ENCODE measurements at regions not wholly inside any gene's neighbourhood (a gene's known extent, or its start where the extent isn't known, plus 50 kb on each side); places are given as distances from the start of the nearest gene placed in this dataset.

DNA sequence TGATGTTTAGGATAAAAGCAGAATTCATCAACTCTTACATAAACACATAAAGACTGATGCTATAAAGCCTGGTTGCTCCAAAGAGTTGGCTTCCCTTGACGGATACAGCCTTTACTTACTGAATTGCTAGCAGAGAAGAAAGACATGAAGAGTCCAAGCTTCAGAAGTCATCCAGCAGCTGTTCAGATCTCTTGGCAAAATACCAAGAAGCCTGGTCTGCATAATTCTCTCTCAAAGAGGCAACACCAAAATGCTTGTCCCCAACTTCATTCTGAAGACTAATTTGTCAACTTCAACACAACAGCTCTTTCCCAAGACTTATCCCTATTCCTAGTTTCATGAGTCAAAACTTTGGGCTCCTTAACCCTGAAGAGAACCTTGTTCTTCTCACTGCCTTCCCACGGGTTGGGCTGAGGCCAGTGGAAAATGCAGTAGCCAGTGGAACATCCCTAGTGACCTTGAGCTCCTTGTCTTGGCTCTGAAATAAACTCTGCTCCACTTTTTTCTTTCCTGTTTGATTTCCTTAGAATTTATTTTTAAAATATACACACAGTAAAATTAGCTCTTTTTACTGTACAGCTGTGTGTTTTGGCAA lies 119.2 kb upstream of the THBS1 start:
- DNase-seq, result no peak
- Mint-ChIP-seq H3K9me3 (no peaks in the 10 kb centered on the region), H3K27me3 (ENCODE audit: low read depth in 3 of 3) (peaks cover 0 to 4% (median 4%) of the 10 kb centered on the region in 3 donors), H3K4me1 (no peaks in the 10 kb centered on the region), H3K36me3 (no peaks in the 10 kb centered on the region), H3K27ac (no peak overlapping the region), H3K4me3 (no peak overlapping the region)

- Mint-ChIP-seq H3K36me3 (no peaks in the 10 kb centered on the region), H3K27ac (no peak overlapping the region), H3K4me1 (no peaks in the 10 kb centered on the region), H3K9me3 (no peaks in the 10 kb centered on the region), H3K4me3 (no peak overlapping the region), H3K27me3 (ENCODE audit: low read depth in 3 of 3) (peaks cover 0 to 4% (median 4%) of the 10 kb centered on the region in 3 donors)
- no peak for DNase-seq
Observed at GRCh38 chr15:39462691-39463090, 118.2 kb upstream of the THBS1 start.

DNA sequence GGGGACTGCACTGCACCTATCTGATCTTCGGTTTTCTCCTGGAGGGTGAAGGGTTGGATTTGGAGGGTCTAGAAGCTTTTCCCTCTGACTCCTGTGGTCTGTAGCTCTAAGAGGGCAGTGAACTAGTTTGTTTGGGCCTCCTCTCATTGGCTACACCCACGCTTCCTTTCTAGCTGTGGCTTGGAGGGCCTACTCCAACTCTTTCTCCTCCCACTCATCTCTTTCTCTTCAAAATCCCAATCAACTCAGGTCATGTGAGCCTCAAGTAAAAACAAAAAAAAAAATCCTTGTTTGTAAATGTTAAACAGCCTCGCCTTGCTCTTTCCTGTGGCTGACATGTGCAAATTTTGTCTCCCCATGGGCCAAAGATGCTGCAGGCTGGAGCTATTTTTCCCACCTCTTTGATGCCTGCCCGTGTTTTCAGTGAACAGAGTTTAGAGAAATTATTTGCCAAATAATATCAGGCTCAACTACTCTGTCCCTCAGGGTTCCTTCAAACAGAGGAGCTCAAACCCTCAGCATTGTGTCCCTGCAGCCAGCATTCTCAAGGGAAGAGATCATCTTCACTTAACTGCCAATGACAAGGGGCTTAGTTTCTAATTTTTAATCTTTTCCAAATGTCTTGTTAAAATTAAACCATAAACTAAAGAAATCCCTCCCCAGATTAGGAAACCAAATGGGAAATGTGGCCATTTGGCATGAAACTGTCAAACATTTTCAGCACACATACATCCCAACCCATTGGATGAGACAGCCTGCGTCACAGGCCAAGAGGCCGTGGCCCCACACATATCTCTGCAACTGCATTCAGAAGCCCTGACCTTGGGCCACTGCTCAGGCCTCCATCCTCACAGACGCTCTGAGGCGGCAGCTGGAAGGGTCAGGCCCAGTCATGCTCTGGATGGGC lies 114.8 kb upstream of the THBS1 start:
- Mint-ChIP-seq H3K4me3 (no peak overlapping the region), H3K4me1 (no peaks in the 10 kb centered on the region), H3K9me3 (peaks cover 0 to 4% (median 0%) of the 10 kb centered on the region in 6 donors), H3K27me3 (ENCODE audit: low read depth in 3 of 3) (peaks cover 2 to 4% (median 4%) of the 10 kb centered on the region in 3 donors), H3K27ac (no peak overlapping the region), H3K36me3 (peaks cover 0 to 6% (median 0%) of the 10 kb centered on the region in 3 donors)
- no peak for DNase-seq

GRCh38 chr15:39466750-39467105 lies 114.2 kb upstream of the THBS1 start:
- no peak for DNase-seq
- H3K27me3 Mint-ChIP-seq (ENCODE audit: low read depth in 3 of 3), result peaks cover 2 to 4% (median 4%) of the 10 kb centered on the region in 3 donors

DNA sequence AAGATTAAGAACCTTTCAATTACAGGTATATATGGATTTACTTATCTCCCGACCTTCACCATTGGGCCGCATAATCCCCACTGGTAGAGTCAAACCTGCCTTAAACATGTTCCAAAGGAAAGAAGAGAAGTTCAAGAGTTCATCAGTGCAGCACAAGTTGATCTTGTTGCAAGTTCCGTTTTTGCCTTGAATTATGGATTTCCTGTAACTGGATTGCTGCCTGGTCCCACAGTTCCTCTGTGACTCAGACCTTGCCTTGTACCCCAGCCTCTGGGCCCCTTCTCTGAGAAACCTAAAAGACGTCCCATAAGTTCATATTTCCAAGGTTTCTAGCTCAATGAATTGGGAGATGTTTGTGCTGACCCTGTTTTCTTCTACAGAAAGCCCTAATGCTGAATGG lies 112.5 kb upstream of the THBS1 start:
- Mint-ChIP-seq H3K27me3 (ENCODE audit: low read depth in 3 of 3) (peaks cover 0 to 8% (median 2%) of the 10 kb centered on the region in 3 donors), H3K4me1 (no peaks in the 10 kb centered on the region), H3K36me3 (peaks cover 0 to 6% (median 0%) of the 10 kb centered on the region in 3 donors), H3K9me3 (peaks cover 0 to 4% (median 0%) of the 10 kb centered on the region in 6 donors), H3K4me3 (no peak overlapping the region), H3K27ac (no peak overlapping the region)
- DNase-seq, result no peak

More at GRCh38 chr15:39466750-39467105, 114.2 kb upstream of the THBS1 start:
- H3K4me1 Mint-ChIP-seq, result no peaks in the 10 kb centered on the region
- H3K9me3 Mint-ChIP-seq, result peaks cover 0 to 4% (median 0%) of the 10 kb centered on the region in 6 donors
- H3K4me3 Mint-ChIP-seq, result no peak overlapping the region
- H3K27ac Mint-ChIP-seq, result no peak overlapping the region
- H3K36me3 Mint-ChIP-seq, result peaks cover 0 to 6% (median 0%) of the 10 kb centered on the region in 3 donors

DNA sequence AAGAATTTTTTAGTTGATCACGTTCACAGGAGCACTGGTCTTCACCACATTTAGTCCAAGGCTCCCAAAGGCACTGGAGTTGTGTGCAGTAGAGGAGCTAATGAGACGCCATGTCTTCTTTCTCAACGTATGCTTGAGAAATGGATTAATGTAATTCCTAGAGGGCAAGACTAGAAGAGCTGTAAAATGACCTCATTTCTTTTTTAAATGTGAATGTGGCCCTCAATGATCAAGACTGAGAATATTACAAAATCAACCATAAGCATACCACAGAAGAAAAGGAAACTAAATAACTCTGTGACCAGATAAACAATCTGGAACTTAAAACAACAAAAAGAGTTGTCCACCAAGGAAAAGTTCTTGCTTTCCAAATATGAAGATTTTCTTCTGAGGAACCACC lies 112.1 kb upstream of the THBS1 start:
- Mint-ChIP-seq H3K27me3 (ENCODE audit: low read depth in 3 of 3) (peaks cover 0 to 8% (median 0%) of the 10 kb centered on the region in 3 donors), H3K4me3 (no peak overlapping the region), H3K36me3 (peaks cover 0 to 6% (median 0%) of the 10 kb centered on the region in 3 donors), H3K27ac (no peak overlapping the region), H3K9me3 (peaks cover 0 to 4% (median 0%) of the 10 kb centered on the region in 6 donors), H3K4me1 (no peaks in the 10 kb centered on the region)
- no peak for DNase-seq

DNA sequence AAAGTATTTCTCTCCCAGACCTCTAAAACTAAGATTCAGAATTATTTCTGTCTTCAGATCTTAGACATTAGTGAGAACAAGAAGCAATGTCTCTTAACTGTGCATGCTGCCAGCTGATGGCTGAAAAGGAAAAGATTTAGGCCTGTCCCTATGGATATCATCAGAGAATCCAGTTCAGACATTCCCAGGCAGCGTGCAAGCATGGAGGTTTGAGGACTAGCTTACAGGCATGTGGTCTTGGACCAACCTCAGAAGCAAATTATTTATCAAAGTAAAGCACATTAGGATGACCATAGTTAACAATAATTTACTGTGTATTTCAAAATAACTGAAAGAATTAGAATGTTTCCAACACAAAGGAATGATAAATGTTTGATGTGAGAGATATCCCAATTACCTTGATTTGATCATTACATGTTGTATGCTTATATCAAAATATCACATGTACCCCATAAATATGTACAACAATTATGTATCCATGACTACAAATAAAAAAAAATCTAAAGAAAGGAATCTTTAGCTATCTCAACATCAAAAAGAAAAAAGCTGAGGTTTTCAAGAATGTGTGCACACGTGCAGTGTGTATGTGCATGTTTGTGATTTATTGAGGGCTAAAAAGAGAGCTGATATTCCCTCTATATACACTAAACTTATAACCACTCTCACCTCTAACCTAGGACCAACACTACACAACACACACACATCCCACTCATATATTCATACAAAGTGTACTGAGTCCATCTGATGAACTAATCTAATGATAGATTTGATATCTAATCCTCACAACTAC lies 108.9 kb upstream of the THBS1 start:
- no peaks in the 10 kb centered on the region for H3K4me1 Mint-ChIP-seq
- H3K27ac Mint-ChIP-seq, result no peak overlapping the region
- H3K9me3 Mint-ChIP-seq, result peaks cover 0 to 4% (median 0%) of the 10 kb centered on the region in 6 donors
- H3K4me3 Mint-ChIP-seq, result no peak overlapping the region
- H3K36me3 Mint-ChIP-seq, result peaks cover 0 to 6% (median 0%) of the 10 kb centered on the region in 3 donors
- H3K27me3 Mint-ChIP-seq (ENCODE audit: low read depth in 3 of 3), result peaks cover 0 to 8% (median under 1%) of the 10 kb centered on the region in 3 donors
- DNase-seq, result no peak

DNA sequence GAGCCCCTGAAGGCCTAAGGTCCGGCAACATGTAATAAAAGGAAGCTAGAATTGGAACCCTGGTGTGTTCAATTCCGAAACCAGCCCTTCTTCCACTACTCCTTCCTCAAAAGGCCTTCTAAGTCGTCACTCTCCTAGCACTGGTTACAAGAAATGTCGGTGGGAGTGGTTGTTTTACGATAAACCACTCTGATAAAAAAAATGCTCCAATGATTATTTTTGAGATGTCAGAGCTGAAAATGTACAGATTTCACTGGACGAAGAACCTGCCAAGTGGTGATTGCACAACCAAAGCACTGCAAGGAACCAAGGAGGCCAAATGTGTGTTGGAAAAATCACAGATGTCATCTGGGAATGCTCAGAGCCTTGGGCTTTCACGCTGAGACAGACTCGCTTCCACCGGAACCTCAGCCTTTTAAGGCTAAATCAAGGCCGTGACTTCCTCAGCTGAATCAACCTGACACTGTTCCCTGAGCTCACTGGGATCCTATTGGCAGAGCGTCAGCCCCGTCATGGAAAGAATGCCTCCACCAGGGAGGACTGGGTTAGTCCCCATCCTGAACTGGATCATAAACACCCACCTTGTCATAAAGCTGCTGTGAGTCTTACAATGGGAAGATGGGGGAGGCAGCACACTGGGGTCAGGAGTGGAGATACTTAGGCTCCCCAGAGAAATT lies 108.1 kb upstream of the THBS1 start:
- H3K4me1 Mint-ChIP-seq, result no peaks in the 10 kb centered on the region

DNA sequence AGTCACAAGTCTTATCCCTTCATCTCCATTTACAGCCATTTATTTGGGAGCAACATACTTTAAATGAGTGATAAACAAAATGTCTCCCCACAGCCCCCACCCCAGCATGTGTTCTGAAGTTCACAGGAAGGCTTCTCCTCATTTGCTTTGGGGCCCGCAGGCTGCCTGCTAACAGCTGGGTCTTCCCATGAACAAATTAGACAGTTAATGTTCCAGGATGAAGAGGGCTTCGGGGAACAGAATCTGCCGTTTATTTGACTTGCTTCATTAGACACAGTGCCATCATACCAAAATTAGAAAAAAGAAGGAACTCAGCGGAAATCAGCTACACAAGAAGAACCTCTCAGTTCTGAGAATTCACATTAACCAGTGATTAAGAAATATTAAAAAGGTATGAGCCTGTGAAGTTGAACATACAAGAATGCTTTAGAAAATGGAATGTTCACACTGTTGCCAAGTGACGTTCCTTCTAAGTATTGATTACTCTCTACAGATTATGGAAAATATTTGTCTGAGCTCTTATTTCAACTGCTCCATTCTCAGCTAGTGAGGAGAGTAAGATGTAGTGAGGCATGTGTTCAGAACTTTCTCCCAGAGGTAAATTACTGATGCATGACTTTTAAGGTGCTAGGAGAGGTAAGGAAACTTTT lies 107.5 kb upstream of the THBS1 start:
- H3K4me1 Mint-ChIP-seq, result no peaks in the 10 kb centered on the region
- H3K36me3 Mint-ChIP-seq, result peaks cover 0 to 6% (median 0%) of the 10 kb centered on the region in 3 donors
- H3K27me3 Mint-ChIP-seq (ENCODE audit: low read depth in 3 of 3), result peaks cover 0 to 8% (median 4%) of the 10 kb centered on the region in 3 donors
- H3K27ac Mint-ChIP-seq, result no peak overlapping the region
- DNase-seq, result no peak
- peaks cover 0 to 4% (median 0%) of the 10 kb centered on the region in 6 donors for H3K9me3 Mint-ChIP-seq
- H3K4me3 Mint-ChIP-seq, result no peak overlapping the region

More for the DNA sequence above, 108.1 kb upstream of the THBS1 start:
- Mint-ChIP-seq H3K36me3 (peaks cover 0 to 6% (median 0%) of the 10 kb centered on the region in 3 donors), H3K27ac (no peak overlapping the region), H3K4me3 (no peak overlapping the region), H3K9me3 (peaks cover 0 to 4% (median 0%) of the 10 kb centered on the region in 6 donors), H3K27me3 (ENCODE audit: low read depth in 3 of 3) (peaks cover 0 to 8% (median 4%) of the 10 kb centered on the region in 3 donors)
- no peak for DNase-seq

DNA sequence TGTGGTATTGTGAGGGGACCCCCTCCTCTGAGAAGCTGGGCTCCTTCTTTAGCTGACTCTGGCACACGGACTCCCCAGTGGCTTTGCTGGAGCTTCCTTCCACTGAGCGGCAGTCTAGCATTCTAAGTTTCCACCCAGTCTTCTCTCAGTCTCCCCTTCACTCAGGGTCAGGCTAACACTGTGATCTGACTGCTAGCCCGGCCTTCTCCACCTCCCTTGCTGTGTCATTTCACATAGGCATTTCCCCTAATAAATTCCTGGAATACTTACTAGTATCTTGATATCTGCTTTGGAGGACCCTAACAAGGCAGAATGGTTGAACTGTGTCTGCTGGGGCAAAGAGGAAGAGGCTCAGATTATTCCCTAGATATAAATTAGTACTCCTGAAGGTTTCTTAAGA lies 106.2 kb upstream of the THBS1 start:
- Mint-ChIP-seq H3K9me3 (peaks cover 0 to 4% (median 0%) of the 10 kb centered on the region in 6 donors), H3K4me1 (no peaks in the 10 kb centered on the region)

DNA sequence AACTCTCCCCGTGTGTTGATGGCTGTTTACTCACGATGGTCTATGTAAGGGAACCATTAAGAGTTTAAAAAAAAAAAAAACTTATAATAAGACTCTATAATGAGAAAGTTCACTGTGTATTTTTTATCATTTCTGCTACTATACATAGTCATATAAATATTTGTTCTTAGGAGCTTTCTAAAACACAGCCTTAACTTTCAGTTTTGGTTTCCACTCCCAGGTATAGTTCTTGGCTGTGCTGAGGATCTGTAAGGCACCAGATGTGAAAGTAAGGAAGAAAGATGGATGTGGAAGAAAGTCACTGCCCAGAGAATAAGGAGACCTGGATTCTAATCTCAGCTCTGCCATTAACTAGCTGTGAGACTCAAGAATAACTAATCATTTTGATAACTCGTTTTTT lies 101.9 kb upstream of the THBS1 start:
- no peak overlapping the region for H3K27ac Mint-ChIP-seq
- H3K36me3 Mint-ChIP-seq, result peaks cover 0 to 3% (median 0%) of the 10 kb centered on the region in 3 donors
- no peak overlapping the region for H3K4me3 Mint-ChIP-seq

More for the DNA sequence above, 106.2 kb upstream of the THBS1 start:
- DNase-seq, result no peak
- Mint-ChIP-seq H3K4me3 (no peak overlapping the region), H3K27me3 (ENCODE audit: low read depth in 3 of 3) (peaks cover 2 to 8% (median 4%) of the 10 kb centered on the region in 3 donors), H3K36me3 (peaks cover 0 to 3% (median 0%) of the 10 kb centered on the region in 3 donors), H3K27ac (no peak overlapping the region)

GRCh38 chr15:39479911-39480310 lies 101.0 kb upstream of the THBS1 start:
- no peak overlapping the region for H3K27ac Mint-ChIP-seq

More for the DNA sequence above, 101.9 kb upstream of the THBS1 start:
- Mint-ChIP-seq H3K4me1 (no peaks in the 10 kb centered on the region), H3K9me3 (no peaks in the 10 kb centered on the region), H3K27me3 (ENCODE audit: low read depth in 3 of 3) (peaks cover 2 to 6% (median 2%) of the 10 kb centered on the region in 3 donors)
- DNase-seq, result no peak

More at GRCh38 chr15:39479911-39480310, 101.0 kb upstream of the THBS1 start:
- Mint-ChIP-seq H3K27me3 (ENCODE audit: low read depth in 3 of 3) (peaks cover 2 to 6% (median 4%) of the 10 kb centered on the region in 3 donors), H3K36me3 (peaks cover 0 to 3% (median 0%) of the 10 kb centered on the region in 3 donors), H3K9me3 (no peaks in the 10 kb centered on the region), H3K4me3 (no peak overlapping the region), H3K4me1 (no peaks in the 10 kb centered on the region)
- DNase-seq, result no peak
